ENCODE measurements at regions not wholly inside any gene's neighbourhood (a gene's known extent, or its start where the extent isn't known, plus 50 kb on each side); places are given as distances from the start of the nearest gene placed in this dataset.

GRCh38 chr12:28859551-28859950 lies 289.5 kb upstream of the FAR2 start:
- H3K27ac ChIP-seq (ENCODE audit: low read depth, low read length, poor library complexity, severe bottlenecking), result no peak overlapping the region
- no TSS peak for BruUV-seq (replicated peaks)
- no peak for TF ChIP-seq EZH2 (IDR thresholded peaks at IDR 0.05; ENCODE audit: borderline replicate concordance, low read depth, low read length, poor library complexity, severe bottlenecking)
- no peak for TF ChIP-seq CTCF (conservative IDR thresholded peaks at IDR 0.05; ENCODE audit: low read depth, low read length)
- no peaks in the 10 kb centered on the region for H3K9me3 ChIP-seq (ENCODE audit: low read depth, low read length, poor library complexity, severe bottlenecking)
- intact Hi-C loops (cut with micrococcal nuclease; ENCODE audit: unreplicated experiment), result no loop called here
- ChIA-PET POLR2A (ENCODE audit: low non-redundant PET) (no interaction called here), CTCF (no interaction called here)
- no peak for DNase-seq (ENCODE audit: low spot score)
- no peaks in the 10 kb centered on the region for H3K36me3 ChIP-seq (ENCODE audit: insufficient read depth, low read length, poor library complexity, severe bottlenecking)
- peaks cover 2% of the 10 kb centered on the region for H3K27me3 ChIP-seq (replicated peaks; ENCODE audit: insufficient read depth, low read depth, low read length, poor library complexity)
- H3K4me3 ChIP-seq (ENCODE audit: low read depth, low read length, poor library complexity, severe bottlenecking), result no peak overlapping the region
- no peaks in the 10 kb centered on the region for H3K4me1 ChIP-seq (ENCODE audit: insufficient read depth, low read length, poor library complexity, severe bottlenecking)

- H3K4me1 ChIP-seq (ENCODE audit: insufficient read depth, low read length, poor library complexity, severe bottlenecking), result no peaks in the 10 kb centered on the region
- H3K9me3 ChIP-seq (ENCODE audit: low read depth, low read length, poor library complexity, severe bottlenecking), result no peaks in the 10 kb centered on the region
- no peaks in the 10 kb centered on the region for H3K36me3 ChIP-seq (ENCODE audit: insufficient read depth, low read length, poor library complexity, severe bottlenecking)
- DNase-seq (ENCODE audit: low spot score), result no peak
- ChIA-PET POLR2A (ENCODE audit: low non-redundant PET) (no interaction called here), CTCF (no interaction called here)
- intact Hi-C loops (cut with micrococcal nuclease; ENCODE audit: unreplicated experiment), result no loop called here
- no TSS peak for BruUV-seq (replicated peaks)
- H3K27me3 ChIP-seq (replicated peaks; ENCODE audit: insufficient read depth, low read depth, low read length, poor library complexity), result peaks cover 24% of the 10 kb centered on the region
- no peak overlapping the region for H3K4me3 ChIP-seq (ENCODE audit: low read depth, low read length, poor library complexity, severe bottlenecking)
- TF ChIP-seq EZH2 (IDR thresholded peaks at IDR 0.05; ENCODE audit: borderline replicate concordance, low read depth, low read length, poor library complexity, severe bottlenecking) (no peak), CTCF (conservative IDR thresholded peaks at IDR 0.05; ENCODE audit: low read depth, low read length) (no peak)
- no peak overlapping the region for H3K27ac ChIP-seq (ENCODE audit: low read depth, low read length, poor library complexity, severe bottlenecking)
These were observed 283.3 kb upstream of the FAR2 start for GRCh38 chr12:28865776-28866175.

- CTCF ChIA-PET, result no interaction called here
- no peak overlapping the region for H3K27ac ChIP-seq (ENCODE audit: low read depth, low read length, poor library complexity, severe bottlenecking)
- no TSS peak for BruUV-seq (replicated peaks)
- no peak for TF ChIP-seq CTCF (conservative IDR thresholded peaks at IDR 0.05; ENCODE audit: low read depth, low read length)
- no peak for TF ChIP-seq EZH2 (IDR thresholded peaks at IDR 0.05; ENCODE audit: borderline replicate concordance, low read depth, low read length, poor library complexity, severe bottlenecking)
- POLR2A ChIA-PET (ENCODE audit: low non-redundant PET), result no interaction called here
- H3K36me3 ChIP-seq (ENCODE audit: insufficient read depth, low read length, poor library complexity, severe bottlenecking), result no peaks in the 10 kb centered on the region
- H3K27me3 ChIP-seq (replicated peaks; ENCODE audit: insufficient read depth, low read depth, low read length, poor library complexity), result peaks cover 24% of the 10 kb centered on the region
- intact Hi-C loops (cut with micrococcal nuclease; ENCODE audit: unreplicated experiment), result no loop called here
- H3K4me3 ChIP-seq (ENCODE audit: low read depth, low read length, poor library complexity, severe bottlenecking), result no peak overlapping the region
- DNase-seq (ENCODE audit: low spot score), result no peak
- no peaks in the 10 kb centered on the region for H3K9me3 ChIP-seq (ENCODE audit: low read depth, low read length, poor library complexity, severe bottlenecking)
- H3K4me1 ChIP-seq (ENCODE audit: insufficient read depth, low read length, poor library complexity, severe bottlenecking), result no peaks in the 10 kb centered on the region
These were observed 282.8 kb upstream of the FAR2 start for GRCh38 chr12:28866296-28866695.
